ENCODE measurements at regions not wholly inside any gene's neighbourhood (a gene's known extent, or its start where the extent isn't known, plus 50 kb on each side); places are given as distances from the start of the nearest gene placed in this dataset.

- H3K36me3 ChIP-seq (ENCODE audit: insufficient read depth, low read length, poor library complexity, severe bottlenecking): no peaks in the 10 kb centered on the region
- H3K9me3 ChIP-seq (ENCODE audit: low read depth, low read length, poor library complexity, severe bottlenecking): peaks cover 12% of the 10 kb centered on the region
- POLR2A ChIA-PET (ENCODE audit: low non-redundant PET): no interaction called here
- TF ChIP-seq EZH2 (IDR thresholded peaks at IDR 0.05; ENCODE audit: borderline replicate concordance, low read depth, low read length, poor library complexity, severe bottlenecking) (no peak), CTCF (conservative IDR thresholded peaks at IDR 0.05; ENCODE audit: low read depth, low read length) (no peak)
- intact Hi-C loops (cut with micrococcal nuclease; ENCODE audit: unreplicated experiment): no loop called here
- no peak overlapping the region for H3K27ac ChIP-seq (ENCODE audit: low read depth, low read length, poor library complexity, severe bottlenecking)
- CTCF ChIA-PET: no interaction called here
- H3K4me3 ChIP-seq (ENCODE audit: low read depth, low read length, poor library complexity, severe bottlenecking): no peak overlapping the region
- no peaks in the 10 kb centered on the region for H3K27me3 ChIP-seq (replicated peaks; ENCODE audit: insufficient read depth, low read depth, low read length, poor library complexity)
- no peak for DNase-seq (ENCODE audit: low spot score)
- H3K4me1 ChIP-seq (ENCODE audit: insufficient read depth, low read length, poor library complexity, severe bottlenecking): no peaks in the 10 kb centered on the region
- BruUV-seq (replicated peaks): no TSS peak
Measured at GRCh38 chr3:95084738-95085137, 1021.9 kb downstream of the NSUN3 start.

GRCh38 chr3:95088464-95088863 lies 1025.6 kb downstream of the NSUN3 start:
- H3K27me3 ChIP-seq (replicated peaks; ENCODE audit: insufficient read depth, low read depth, low read length, poor library complexity): no peaks in the 10 kb centered on the region
- ChIA-PET POLR2A (ENCODE audit: low non-redundant PET) (no interaction called here), CTCF (no interaction called here)
- intact Hi-C loops (cut with micrococcal nuclease; ENCODE audit: unreplicated experiment): no loop called here
- DNase-seq (ENCODE audit: low spot score): no peak
- no peak overlapping the region for H3K4me3 ChIP-seq (ENCODE audit: low read depth, low read length, poor library complexity, severe bottlenecking)
- no peak overlapping the region for H3K27ac ChIP-seq (ENCODE audit: low read depth, low read length, poor library complexity, severe bottlenecking)
- no TSS peak for BruUV-seq (replicated peaks)
- no peaks in the 10 kb centered on the region for H3K4me1 ChIP-seq (ENCODE audit: insufficient read depth, low read length, poor library complexity, severe bottlenecking)
- no peaks in the 10 kb centered on the region for H3K36me3 ChIP-seq (ENCODE audit: insufficient read depth, low read length, poor library complexity, severe bottlenecking)
- TF ChIP-seq EZH2 (IDR thresholded peaks at IDR 0.05; ENCODE audit: borderline replicate concordance, low read depth, low read length, poor library complexity, severe bottlenecking) (no peak), CTCF (conservative IDR thresholded peaks at IDR 0.05; ENCODE audit: low read depth, low read length) (no peak)
- peaks cover 16% of the 10 kb centered on the region for H3K9me3 ChIP-seq (ENCODE audit: low read depth, low read length, poor library complexity, severe bottlenecking)

- DNase-seq (ENCODE audit: low spot score): no peak
- Histone ChIP-seq H3K27ac (ENCODE audit: low read depth, low read length, poor library complexity, severe bottlenecking) (no peak overlapping the region), H3K4me3 (ENCODE audit: low read depth, low read length, poor library complexity, severe bottlenecking) (no peak overlapping the region), H3K36me3 (ENCODE audit: insufficient read depth, low read length, poor library complexity, severe bottlenecking) (no peaks in the 10 kb centered on the region), H3K27me3 (replicated peaks; ENCODE audit: insufficient read depth, low read depth, low read length, poor library complexity) (no peaks in the 10 kb centered on the region), H3K4me1 (ENCODE audit: insufficient read depth, low read length, poor library complexity, severe bottlenecking) (no peaks in the 10 kb centered on the region), H3K9me3 (ENCODE audit: low read depth, low read length, poor library complexity, severe bottlenecking) (peaks cover 12% of the 10 kb centered on the region)
- BruUV-seq (replicated peaks): no TSS peak
- intact Hi-C loops (cut with micrococcal nuclease; ENCODE audit: unreplicated experiment): no loop called here
- POLR2A ChIA-PET (ENCODE audit: low non-redundant PET): no interaction called here
- TF ChIP-seq CTCF (conservative IDR thresholded peaks at IDR 0.05; ENCODE audit: low read depth, low read length) (no peak), EZH2 (IDR thresholded peaks at IDR 0.05; ENCODE audit: borderline replicate concordance, low read depth, low read length, poor library complexity, severe bottlenecking) (no peak)
- CTCF ChIA-PET: no interaction called here
Measured at GRCh38 chr3:95097493-95097892, 1034.6 kb downstream of the NSUN3 start.

All from A673 (cell line).